ENCODE measurements at regions not wholly inside any gene's neighbourhood (a gene's known extent, or its start where the extent isn't known, plus 50 kb on each side); places are given as distances from the start of the nearest gene placed in this dataset.

DNA sequence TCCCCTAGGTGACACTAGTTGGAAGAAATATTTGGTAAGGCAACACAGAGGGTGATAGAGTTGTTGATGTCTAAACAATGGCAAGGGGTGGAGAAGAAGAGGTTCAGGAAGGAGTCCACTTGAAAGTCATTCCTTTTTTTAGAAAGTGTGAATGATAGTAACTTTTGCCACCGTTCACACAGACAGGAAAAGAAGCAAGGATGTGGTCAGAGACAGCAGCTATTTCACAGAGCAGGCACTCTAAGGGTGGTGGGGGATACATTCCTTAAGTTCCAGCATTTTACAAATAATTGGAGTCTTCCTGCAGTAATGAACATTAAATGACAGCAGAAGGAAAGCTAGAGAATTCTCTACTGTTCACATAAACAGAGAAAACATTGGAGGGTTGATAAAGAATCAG, 75.4 kb upstream of the ZNF385D start:
- no peaks in the 10 kb centered on the region for H3K36me3 ChIP-seq (ENCODE audit: control insufficient read depth in 2 of 2, insufficient read depth in 1 of 2, low read length in 2 of 2)
- no peak overlapping the region for H3K27ac ChIP-seq (ENCODE audit: extremely low read depth, low read depth, low read length)
- no peak overlapping the region for H3K4me3 ChIP-seq (ENCODE audit: low read depth, low read length)
- no peaks in the 10 kb centered on the region for H3K4me1 ChIP-seq (ENCODE audit: control insufficient read depth, insufficient read depth, low read length)
- ChIA-PET POLR2A (no interaction called here), CTCF (no interaction called here)
- H3K9me3 ChIP-seq (ENCODE audit: control insufficient read depth, insufficient read depth, low read depth, low read length): no peaks in the 10 kb centered on the region
- TF ChIP-seq ZNF324 (tag by site-specific recombination; IDR thresholded peaks at IDR 0.05) (no peak), RBAK (tag by site-specific recombination; IDR thresholded peaks at IDR 0.05) (no peak), ZBTB20 (tag by site-specific recombination; IDR thresholded peaks at IDR 0.05) (no peak), WT1 (tag by site-specific recombination; IDR thresholded peaks at IDR 0.05) (no peak)
- TF ChIP-seq, protein P1, sequence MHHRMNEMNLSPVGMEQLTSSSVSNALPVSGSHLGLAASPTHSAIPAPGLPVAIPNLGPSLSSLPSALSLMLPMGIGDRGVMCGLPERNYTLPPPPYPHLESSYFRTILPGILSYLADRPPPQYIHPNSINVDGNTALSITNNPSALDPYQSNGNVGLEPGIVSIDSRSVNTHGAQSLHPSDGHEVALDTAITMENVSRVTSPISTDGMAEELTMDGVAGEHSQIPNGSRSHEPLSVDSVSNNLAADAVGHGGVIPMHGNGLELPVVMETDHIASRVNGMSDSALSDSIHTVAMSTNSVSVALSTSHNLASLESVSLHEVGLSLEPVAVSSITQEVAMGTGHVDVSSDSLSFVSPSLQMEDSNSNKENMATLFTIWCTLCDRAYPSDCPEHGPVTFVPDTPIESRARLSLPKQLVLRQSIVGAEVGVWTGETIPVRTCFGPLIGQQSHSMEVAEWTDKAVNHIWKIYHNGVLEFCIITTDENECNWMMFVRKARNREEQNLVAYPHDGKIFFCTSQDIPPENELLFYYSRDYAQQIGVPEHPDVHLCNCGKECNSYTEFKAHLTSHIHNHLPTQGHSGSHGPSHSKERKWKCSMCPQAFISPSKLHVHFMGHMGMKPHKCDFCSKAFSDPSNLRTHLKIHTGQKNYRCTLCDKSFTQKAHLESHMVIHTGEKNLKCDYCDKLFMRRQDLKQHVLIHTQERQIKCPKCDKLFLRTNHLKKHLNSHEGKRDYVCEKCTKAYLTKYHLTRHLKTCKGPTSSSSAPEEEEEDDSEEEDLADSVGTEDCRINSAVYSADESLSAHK (tag by site-specific recombination; IDR thresholded peaks at IDR 0.05): no peak

DNA sequence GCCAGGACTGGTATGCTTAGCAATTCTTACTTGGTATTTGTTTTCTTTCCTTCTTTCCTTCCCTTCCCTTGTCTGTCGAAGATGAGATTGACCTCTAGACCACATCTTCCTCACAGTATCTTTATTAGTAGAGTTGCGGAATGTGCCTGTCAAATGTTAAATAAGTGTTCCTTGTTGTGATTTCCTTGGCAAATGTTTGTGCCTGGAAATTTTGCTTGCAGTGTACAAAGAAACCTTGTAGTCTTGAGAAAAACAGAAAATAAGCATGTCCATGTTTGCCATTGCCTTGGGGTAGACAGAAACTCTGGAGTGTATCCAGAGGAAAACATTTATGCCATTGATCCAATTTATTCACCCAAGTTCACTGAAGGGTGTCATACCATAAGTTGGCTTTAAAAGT, 79.5 kb upstream of the ZNF385D start:
- TF ChIP-seq ZNF660 (tag by site-specific recombination; IDR thresholded peaks at IDR 0.05) (no peak), ZNF621 (tag by site-specific recombination; IDR thresholded peaks at IDR 0.05) (no peak), FEZF1 (tag by site-specific recombination; IDR thresholded peaks at IDR 0.05) (no peak)
- TF ChIP-seq, protein P2, sequence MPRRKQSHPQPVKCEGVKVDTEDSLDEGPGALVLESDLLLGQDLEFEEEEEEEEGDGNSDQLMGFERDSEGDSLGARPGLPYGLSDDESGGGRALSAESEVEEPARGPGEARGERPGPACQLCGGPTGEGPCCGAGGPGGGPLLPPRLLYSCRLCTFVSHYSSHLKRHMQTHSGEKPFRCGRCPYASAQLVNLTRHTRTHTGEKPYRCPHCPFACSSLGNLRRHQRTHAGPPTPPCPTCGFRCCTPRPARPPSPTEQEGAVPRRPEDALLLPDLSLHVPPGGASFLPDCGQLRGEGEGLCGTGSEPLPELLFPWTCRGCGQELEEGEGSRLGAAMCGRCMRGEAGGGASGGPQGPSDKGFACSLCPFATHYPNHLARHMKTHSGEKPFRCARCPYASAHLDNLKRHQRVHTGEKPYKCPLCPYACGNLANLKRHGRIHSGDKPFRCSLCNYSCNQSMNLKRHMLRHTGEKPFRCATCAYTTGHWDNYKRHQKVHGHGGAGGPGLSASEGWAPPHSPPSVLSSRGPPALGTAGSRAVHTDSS (tag by site-specific recombination; IDR thresholded peaks at IDR 0.05): no peak
- ChIA-PET POLR2A (no interaction called here), CTCF (no interaction called here)
- no peak overlapping the region for H3K27ac ChIP-seq (ENCODE audit: extremely low read depth, low read depth, low read length)
- no peak overlapping the region for H3K4me3 ChIP-seq (ENCODE audit: low read depth, low read length)
- no peaks in the 10 kb centered on the region for H3K4me1 ChIP-seq (ENCODE audit: control insufficient read depth, insufficient read depth, low read length)
- no peaks in the 10 kb centered on the region for H3K36me3 ChIP-seq (ENCODE audit: control insufficient read depth in 2 of 2, insufficient read depth in 1 of 2, low read length in 2 of 2)
- no peaks in the 10 kb centered on the region for H3K9me3 ChIP-seq (ENCODE audit: control insufficient read depth, insufficient read depth, low read depth, low read length)

DNA sequence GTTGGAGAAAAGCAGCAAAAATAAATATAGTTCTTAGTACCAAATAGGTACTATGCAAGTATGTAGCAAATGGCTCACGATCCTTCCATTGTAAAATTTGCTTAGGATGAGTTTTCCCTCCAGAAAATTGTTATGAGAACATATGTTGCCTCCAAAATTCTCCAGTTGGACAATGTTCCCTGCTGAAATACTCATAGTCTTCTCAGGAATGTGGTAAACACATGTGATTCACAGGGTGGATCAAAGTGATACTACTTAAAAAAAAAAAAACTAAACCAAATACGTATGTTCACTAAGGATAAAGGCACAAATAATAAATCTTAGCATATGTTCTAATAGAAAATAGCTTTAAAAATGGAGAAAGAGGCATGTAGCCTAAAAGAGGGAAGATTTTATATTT, 84.3 kb upstream of the ZNF385D start:
- Histone ChIP-seq H3K9me3 (ENCODE audit: control insufficient read depth, insufficient read depth, low read depth, low read length) (no peaks in the 10 kb centered on the region), H3K4me1 (ENCODE audit: control insufficient read depth, insufficient read depth, low read length) (no peaks in the 10 kb centered on the region), H3K4me3 (ENCODE audit: low read depth, low read length) (no peak overlapping the region), H3K27ac (ENCODE audit: extremely low read depth, low read depth, low read length) (no peak overlapping the region), H3K36me3 (ENCODE audit: control insufficient read depth in 2 of 2, insufficient read depth in 1 of 2, low read length in 2 of 2) (no peaks in the 10 kb centered on the region)
- CTCF ChIA-PET: interaction anchor here (0.6 kb wide), 1 partner anchor 87 kb away, joined by 3 read pairs; no protein-coding TSS in a partner anchor
- POLR2A ChIA-PET: no interaction called here
- TF ChIP-seq, protein P3, sequence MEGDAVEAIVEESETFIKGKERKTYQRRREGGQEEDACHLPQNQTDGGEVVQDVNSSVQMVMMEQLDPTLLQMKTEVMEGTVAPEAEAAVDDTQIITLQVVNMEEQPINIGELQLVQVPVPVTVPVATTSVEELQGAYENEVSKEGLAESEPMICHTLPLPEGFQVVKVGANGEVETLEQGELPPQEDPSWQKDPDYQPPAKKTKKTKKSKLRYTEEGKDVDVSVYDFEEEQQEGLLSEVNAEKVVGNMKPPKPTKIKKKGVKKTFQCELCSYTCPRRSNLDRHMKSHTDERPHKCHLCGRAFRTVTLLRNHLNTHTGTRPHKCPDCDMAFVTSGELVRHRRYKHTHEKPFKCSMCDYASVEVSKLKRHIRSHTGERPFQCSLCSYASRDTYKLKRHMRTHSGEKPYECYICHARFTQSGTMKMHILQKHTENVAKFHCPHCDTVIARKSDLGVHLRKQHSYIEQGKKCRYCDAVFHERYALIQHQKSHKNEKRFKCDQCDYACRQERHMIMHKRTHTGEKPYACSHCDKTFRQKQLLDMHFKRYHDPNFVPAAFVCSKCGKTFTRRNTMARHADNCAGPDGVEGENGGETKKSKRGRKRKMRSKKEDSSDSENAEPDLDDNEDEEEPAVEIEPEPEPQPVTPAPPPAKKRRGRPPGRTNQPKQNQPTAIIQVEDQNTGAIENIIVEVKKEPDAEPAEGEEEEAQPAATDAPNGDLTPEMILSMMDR (tag by site-specific recombination; IDR thresholded peaks at IDR 0.05): no peak
- TF ChIP-seq, protein P4, sequence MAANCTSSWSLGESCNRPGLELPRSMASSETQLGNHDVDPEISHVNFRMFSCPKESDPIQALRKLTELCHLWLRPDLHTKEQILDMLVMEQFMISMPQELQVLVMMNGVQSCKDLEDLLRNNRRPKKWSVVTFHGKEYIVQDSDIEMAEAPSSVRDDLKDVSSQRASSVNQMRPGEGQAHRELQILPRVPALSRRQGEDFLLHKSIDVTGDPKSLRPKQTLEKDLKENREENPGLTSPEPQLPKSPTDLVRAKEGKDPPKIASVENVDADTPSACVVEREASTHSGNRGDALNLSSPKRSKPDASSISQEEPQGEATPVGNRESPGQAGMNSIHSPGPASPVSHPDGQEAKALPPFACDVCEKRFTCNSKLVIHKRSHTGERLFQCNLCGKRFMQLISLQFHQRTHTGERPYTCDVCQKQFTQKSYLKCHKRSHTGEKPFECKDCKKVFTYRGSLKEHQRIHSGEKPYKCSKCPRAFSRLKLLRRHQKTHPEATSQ (tag by site-specific recombination; IDR thresholded peaks at IDR 0.05): no peak
- TF ChIP-seq KLF8 (tag by site-specific recombination; IDR thresholded peaks at IDR 0.05) (no peak), ZNF146 (tag by site-specific recombination; IDR thresholded peaks at IDR 0.05) (no peak), HOXA7 (CRISPR knock-in tag; IDR thresholded peaks at IDR 0.05; ENCODE audit: borderline replicate concordance) (no peak), ZXDB (tag by site-specific recombination; IDR thresholded peaks at IDR 0.05) (no peak), ZNF624 (tag by site-specific recombination; IDR thresholded peaks at IDR 0.05) (no peak), ZNF426 (tag by site-specific recombination; IDR thresholded peaks at IDR 0.05) (no peak), ZNF837 (tag by site-specific recombination; IDR thresholded peaks at IDR 0.05) (no peak), SETDB1 (IDR thresholded peaks at IDR 0.05; ENCODE audit: insufficient read length, low read length) (no peak), GLI4 (tag by site-specific recombination; IDR thresholded peaks at IDR 0.05) (no peak), ZNF16 (tag by site-specific recombination; IDR thresholded peaks at IDR 0.05; ENCODE audit: low read depth) (no peak), ZNF558 (tag by site-specific recombination; IDR thresholded peaks at IDR 0.05) (no peak), GFI1B (tag by site-specific recombination; IDR thresholded peaks at IDR 0.05) (no peak)
- TF ChIP-seq, protein P5, sequence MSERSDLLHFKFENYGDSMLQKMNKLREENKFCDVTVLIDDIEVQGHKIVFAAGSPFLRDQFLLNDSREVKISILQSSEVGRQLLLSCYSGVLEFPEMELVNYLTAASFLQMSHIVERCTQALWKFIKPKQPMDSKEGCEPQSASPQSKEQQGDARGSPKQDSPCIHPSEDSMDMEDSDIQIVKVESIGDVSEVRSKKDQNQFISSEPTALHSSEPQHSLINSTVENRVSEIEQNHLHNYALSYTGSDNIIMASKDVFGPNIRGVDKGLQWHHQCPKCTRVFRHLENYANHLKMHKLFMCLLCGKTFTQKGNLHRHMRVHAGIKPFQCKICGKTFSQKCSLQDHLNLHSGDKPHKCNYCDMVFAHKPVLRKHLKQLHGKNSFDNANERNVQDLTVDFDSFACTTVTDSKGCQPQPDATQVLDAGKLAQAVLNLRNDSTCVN (tag by site-specific recombination; optimal IDR thresholded peaks at IDR 0.05): no peak
- TF ChIP-seq, protein P6, sequence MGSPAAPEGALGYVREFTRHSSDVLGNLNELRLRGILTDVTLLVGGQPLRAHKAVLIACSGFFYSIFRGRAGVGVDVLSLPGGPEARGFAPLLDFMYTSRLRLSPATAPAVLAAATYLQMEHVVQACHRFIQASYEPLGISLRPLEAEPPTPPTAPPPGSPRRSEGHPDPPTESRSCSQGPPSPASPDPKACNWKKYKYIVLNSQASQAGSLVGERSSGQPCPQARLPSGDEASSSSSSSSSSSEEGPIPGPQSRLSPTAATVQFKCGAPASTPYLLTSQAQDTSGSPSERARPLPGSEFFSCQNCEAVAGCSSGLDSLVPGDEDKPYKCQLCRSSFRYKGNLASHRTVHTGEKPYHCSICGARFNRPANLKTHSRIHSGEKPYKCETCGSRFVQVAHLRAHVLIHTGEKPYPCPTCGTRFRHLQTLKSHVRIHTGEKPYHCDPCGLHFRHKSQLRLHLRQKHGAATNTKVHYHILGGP (tag by site-specific recombination; IDR thresholded peaks at IDR 0.05): no peak

Data from HEK293 (cell line).